HG02884 (cell line): ENCODE measurements at regions not wholly inside any gene's neighbourhood (a gene's known extent, or its start where the extent isn't known, plus 50 kb on each side); places are given as distances from the start of the nearest gene placed in this dataset.

Experiments used
- ATAC-seq: cut with Tn5 transposase; IDR thresholded peaks from one replicate; pipeline ENCODE4 v1.9.1; 2021; ENCODE audit warnings: mild to moderate bottlenecking, moderate library complexity; ENCODE audit not compliant: unreplicated experiment

DNA sequence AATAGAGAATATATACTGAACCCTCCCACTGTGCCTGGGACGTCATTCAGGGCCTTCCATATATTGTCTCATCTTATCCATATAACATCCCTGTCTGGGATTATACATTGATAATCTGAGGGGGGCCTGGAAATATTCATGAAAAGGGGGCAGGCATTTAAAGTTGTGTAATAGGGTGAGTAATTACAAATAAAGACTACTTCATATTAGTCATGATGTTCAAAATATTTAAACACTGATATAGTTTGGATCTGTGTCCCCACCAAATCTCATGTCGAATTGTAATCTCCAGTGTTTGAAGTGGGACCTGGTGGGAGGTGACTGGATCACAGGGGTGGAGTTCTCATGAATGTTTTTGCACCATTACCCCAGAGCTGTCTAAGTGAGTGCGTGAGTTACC, 97.8 kb downstream of the AQP9 start:
- ATAC-seq: no peak

DNA sequence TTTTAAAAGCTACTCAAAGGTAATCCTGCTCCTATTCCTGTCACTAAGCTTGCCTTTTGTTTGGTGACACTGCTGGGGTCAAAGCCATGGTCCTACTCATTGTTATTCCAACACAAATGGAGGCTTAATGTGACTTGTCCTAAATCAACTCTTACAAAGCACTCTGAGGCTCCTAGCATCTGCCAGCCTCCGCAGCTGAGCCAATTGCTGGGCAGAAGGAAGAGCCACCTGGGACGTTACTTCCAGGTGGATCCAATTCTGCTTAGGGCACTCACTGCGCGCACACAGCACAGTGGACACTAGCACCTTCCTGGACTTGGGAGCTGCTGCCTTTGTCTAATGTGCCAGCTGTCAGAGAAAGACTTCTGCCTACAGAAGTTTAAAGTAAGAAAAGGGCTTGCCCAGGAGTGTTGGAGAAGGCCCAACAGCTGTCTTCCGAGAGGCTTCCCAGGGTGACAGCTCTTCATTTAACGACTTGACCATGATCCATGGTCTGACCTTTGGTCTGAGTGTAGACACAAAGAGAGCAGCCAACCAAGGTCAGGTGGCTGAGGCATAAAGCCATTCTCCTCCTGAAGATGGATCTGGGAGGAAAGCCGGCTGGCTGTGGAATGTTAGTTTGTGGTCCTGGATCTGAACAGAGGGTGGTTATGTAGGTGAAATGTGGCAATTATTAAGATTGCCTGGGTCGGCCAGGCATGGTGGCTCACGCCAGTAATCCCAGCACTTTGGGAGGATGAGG, 102.2 kb downstream of the AQP9 start:
- ATAC-seq: no peak

DNA sequence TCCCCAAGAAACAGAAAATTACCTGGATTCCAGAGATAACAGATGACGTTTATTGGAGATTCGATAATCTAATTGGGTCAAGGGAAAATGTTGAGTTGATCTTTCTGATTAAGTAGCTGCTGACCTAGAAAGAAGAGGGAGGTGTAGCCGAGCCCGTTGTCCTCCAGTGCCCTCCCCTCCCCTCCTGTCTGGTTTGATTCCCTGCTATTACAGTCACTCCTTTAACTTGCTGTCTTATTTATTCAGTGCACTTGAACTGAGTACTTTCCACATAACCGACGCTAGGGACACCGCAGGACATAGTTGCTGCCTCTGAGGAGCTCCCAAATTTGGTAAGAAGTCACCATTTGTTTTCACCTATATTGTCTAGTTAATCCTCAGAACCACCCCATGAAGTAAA, 103.7 kb downstream of the AQP9 start:
- no peak for ATAC-seq

DNA sequence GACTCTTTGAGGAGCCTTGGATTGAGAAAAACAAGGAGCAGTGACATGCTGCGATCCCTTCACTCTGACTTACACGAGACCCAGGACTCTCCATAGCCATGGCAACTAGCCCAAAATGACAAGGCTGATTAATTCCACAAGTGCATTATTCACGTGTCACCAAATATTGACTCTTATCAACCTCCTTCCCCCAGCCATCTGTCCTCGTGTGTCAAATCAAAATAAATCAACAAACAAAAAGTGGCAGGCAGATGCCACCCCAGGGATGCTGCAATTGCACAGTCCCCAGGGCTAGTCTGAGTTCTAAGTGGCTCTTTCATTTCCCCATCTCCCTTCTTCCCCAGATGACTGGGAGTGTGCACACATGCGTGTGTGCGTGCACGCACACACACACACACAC, 104.9 kb downstream of the AQP9 start:
- no peak for ATAC-seq

DNA sequence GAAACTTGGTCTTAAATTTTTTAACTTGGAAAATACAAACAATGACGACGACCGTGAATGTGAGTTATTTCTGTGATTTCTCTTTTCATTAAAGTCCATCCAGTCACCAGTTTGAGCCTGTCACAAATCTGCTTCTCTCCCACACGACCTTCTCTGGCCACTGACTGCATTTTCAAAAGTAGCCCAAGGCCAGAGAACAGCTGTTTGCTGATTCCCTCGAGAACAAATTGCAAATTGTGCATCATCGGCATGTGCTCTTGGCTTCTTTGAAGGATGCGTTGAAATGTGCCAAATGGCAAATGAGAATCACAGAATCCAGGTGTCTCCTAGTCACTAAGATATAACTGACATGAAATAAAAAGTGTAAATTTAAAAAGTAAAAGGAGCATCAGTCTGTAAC, 106.4 kb downstream of the AQP9 start:
- no peak for ATAC-seq

DNA sequence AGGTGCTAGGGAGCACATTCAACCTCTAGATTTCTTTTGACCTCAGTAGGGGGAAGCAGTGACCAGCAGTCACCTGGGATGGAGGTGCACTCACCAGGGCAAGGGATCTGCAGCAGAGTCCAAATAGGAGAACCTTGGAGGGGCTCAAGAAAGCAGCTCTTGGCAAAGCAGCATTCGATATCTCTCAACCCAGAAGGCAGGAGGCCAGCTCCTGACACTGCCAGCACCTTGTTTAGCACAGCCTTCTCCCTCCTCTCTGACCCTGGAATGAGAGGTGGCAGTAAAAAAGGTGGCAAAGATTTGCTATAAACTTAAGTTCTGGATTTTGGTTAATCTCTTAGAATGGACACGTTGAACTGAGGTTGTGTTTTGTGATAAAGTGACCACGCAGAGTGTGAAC, 107.9 kb downstream of the AQP9 start:
- ATAC-seq: no peak

DNA sequence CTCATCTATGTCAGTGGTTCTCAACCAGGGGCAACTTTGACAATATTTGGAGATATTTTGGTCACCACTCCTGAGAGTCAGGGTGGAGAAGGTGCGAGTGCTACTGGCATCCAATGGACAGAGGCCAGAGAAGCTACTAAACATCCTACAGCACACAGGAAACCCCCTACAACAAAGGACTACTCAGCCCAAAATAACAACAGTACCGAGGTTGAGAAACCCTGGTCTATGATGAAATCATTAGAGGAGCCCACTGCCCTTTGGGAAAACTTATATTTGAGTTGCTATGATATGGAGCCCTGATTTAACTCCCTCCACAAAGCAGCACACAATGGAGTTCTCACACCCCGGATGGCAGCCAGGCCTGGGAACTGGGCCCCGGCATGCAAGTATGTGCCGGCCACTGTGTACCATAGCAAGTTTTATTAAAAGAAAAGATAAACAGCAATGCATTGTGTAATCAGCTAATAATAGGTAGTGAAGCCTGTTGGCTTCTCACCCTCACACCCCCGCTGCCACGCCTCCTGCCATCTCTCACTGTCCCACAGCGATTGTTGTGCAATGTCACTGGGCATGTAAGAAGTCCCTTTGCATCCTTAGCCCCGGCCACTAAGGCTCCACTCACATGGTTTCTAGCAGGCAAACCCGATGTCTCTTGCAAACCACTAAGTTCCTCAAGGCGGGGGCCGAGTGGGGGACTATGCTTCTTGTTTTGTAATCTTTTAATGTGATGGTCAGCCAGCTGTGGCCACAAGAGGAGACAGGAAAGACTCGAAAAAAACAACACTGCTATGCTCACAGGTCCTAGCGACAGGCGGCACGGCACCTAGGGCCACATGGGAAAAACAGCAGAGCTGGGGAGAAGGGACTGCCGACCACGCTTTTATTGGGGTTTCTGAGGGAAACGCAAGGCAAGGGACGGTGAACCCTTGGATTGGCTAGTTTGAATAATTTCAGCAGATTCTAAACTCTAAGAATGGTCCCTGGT, 110.0 kb downstream of the AQP9 start:
- no peak for ATAC-seq

DNA sequence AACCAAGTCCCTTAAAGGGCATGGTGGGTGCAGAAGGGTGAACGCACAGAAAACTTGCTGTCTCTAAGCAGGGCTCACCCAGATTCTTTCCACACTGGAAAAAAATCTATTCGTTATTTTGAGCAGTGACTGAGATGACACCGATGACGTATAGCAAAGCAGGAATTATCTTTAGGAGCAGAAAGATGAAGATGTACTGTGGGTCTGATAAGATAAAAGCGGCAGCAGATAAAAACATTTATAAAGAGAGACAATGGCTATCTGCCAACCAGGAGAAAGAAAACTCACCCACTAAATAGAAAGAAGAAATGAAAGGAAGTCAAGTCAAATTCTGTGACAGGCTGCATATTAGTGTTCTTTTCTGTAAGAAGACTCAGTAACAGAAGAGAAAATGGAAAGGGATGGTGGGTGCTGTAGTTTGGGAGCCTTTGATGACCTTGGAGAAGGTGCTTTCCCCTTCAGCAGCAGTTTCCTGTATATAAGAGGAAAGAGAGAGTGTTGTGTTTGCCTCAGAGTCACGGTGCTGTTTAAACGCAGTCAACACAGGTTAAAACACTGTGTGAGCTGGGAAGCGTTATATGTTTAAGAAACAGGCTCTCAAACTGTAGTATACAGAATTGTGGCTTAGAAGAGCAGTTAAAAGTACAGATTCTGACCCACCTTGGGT, 111.6 kb downstream of the AQP9 start:
- ATAC-seq: no peak

DNA sequence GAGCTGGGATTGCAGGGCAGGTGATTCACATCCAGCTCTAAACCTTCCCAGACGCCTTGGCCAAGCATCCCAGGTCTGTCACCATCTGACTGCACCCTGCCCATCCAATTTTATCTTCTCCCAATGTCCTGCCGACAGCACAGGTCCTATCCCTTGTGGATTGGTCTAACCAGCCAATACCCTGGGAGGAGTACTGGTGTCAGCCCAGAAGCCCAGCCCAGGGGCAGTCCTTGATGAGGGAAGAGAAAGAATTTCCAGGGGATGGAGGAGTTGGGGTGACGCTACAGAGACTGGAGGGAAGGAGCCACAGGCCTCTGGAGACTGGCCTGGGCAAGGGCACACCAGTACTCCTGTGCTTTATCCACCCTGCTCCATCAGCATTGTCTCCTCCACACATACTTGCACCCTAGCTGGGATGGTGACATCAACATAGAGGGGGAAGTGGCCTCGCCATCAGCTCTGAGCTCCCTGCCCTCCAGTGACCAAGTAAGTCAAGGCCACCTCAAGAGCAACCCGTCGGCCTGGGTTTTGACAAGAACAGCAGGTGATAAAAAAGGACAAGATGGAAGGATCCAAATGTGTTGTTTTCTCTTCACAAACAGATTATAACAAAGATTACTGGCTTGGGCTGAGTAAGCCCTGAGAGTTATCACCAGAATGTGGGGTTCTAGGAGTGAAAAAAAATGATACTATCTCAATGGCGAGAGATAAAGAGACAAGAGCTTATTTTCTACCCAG, 114.6 kb downstream of the AQP9 start:
- no peak for ATAC-seq

DNA sequence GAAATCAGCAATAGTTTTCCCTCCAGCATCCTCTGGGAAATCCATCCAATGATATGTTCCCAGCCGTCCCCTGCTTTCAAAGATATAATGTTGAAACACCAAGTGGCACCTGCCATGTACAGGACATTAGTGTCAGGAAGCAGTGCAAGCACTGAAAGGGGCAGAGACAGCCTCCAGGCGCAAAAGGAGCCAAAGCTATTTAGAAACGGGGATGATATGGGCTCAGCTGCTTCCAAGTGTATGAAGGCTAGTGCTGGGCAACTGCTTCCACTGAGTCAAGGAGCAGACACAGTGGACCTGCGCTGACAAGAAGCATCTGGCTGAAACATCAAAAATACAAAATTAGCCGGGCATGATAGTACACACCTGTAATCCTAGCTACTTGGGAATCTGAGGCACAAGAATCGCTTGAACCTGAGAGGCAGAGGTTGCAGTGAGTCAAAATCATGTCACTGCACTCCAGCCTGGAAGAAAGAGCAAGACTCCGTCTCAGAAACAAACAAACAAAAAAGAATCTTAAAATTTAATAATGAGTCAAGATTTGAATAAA, 119.7 kb downstream of the AQP9 start:
- ATAC-seq: no peak

DNA sequence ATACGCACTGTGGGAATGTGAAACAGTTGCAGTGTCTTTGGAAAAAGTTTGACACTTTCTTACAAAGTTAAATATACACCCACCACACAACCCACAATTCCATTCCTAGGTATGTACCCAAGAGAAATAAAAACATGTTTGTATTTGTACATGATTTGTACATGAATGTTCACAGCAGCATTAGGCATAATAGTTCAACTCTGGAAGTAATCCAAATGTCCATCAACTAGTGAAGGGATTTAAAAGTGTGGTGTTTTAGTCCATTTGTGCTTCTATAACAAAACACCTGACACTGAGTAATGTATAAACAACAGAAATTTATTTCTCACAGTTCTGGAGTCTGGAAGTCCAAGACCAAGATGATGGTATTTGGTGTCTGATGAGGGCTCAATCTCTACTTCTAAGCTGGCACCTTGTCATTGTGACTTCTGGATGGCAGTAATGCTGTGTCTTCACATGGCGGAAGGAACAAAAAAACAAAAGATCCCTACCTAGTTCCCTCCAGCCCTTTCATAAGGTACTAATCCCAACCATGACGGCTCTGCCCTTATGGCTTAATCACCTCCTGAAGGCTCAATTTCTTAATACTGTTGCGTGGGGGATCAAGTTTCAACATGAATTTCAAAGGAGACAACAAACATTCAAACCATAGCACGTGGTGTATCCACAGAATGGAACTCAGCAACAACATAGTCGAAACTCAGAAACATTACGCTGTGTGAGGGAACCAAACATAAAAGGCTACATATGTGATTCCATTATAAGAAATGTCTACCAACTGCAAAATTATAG, 120.5 kb downstream of the AQP9 start:
- no peak for ATAC-seq

DNA sequence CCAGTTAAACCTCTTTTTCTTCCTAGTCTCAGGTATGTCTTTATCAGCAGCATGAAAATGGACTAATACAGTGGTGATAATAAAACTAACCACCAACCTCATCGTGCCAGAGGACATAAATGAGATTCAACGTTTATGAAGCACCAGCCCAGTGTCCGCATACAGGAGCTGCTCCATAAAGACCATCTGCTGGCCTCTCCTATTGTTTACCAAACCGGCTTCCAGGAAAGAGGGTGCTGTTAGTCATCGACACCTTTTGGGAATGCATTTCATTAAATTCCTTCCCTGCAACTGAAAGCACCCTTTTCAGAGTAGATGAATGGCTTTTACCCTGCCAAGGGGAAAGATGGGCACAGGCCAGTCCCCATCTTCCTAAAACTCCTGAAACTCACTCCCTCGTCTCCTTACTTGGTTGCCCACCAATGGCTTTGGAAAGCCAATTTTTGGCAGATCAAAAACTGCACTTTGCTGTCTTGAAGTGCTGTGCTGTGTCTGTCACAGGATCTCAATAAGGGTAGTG, 122.1 kb downstream of the AQP9 start:
- ATAC-seq: no peak

DNA sequence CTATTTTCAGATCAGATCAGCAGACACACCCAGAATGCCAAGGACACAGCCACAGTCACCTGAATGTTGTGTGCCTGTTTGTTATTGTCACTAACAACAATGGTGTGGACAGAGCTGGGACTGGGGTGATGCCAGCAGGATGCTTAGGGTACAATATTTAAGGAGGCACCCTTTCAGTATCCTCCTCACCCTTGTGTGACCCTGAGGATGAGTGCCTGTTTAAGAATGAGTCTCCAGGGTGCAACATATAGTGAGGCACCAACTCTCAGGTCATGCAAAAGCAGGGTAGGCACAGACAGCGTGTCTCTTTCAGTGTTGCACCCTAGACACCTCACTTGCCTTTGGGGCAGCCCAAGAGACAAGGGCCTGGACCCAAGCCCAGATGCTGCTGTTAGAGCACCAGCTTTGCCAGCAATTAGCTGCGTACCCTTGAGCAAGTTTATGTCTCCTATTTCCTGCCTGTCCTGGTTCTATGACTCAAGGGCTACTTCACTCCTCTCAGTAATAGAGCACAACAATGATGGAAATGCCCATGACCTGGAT, 122.6 kb downstream of the AQP9 start:
- ATAC-seq: no peak

DNA sequence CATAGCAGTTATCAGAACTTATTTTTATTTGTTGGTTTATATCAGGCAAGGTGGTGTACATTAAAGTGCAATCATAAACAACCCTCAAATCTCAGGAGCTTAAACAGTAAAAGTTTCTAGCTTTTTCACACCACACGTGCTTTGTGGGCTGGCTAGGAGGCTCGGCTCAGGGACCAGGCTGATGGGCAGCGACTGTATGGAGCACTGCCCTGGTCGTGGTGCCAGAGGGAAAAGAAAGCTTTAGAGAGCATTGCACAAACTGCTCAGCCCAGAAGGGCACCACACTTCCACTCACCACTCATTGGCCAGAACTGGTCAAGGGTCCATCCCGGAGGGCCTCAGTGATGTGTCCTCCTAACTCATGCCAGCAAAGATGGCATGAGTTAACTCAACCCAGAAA, 123.2 kb downstream of the AQP9 start:
- no peak for ATAC-seq

DNA sequence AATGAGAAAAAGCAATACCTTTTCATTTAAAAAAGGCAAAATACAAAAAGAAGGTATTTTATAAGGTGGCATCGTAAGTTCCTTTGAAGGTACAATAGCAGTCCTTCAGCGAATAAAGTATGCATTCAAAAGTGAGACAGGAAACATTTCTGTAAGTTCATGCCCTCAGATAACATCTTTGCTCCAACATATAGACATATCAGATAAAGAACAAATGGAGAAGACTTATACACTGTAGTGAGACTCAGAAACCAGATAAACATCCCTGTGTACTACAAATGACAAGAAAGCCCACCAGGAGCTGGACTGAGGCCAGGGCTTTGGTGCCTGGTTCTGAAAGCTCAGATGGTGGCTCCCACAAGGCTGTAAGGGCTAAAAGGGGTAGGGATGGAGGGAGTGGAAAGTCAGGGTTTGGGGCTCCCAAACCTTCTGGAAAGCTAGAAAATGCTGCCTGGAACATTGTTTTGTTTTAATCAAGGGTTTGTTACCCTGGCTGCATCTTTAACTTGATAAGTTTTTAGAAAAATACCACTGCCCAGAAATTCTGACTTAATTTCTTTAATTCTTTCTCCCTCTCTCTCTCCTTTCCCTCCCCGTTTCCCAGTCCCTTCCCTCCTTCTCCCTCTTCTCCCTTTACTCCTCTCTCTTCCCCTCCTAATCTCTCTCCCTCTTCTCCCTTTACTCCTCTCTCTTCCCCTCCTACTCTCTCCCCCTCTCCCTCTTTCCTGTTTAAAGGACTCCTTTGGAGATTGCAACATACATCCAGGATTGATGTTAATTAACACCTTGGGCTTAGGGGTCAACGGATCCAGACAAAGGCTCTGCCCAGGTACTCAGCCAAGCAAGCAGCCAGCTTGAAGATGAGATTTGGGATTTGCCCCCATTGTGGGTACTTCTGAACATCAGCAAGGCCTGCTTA, 126.1 kb downstream of the AQP9 start:
- ATAC-seq: no peak

DNA sequence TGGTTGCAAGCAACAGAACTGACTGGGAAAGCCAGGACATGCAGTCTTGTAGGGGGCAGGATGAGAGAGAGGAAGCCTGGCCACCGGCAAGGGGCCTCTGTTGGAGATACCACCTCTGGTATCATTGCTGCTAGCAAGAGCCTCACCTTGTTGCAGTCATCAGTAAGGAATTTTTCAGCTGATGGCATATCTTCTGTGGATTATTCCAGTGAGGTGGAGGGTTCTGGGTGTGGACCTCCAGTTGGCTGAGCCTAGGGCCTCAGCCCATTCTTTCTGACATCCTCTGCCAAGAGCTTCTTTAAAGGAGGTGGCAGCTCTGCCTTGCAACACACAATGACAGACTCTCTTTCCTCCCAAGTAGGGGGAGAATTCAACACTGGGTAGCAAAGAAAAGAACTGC, 128.9 kb downstream of the AQP9 start:
- ATAC-seq: no peak

DNA sequence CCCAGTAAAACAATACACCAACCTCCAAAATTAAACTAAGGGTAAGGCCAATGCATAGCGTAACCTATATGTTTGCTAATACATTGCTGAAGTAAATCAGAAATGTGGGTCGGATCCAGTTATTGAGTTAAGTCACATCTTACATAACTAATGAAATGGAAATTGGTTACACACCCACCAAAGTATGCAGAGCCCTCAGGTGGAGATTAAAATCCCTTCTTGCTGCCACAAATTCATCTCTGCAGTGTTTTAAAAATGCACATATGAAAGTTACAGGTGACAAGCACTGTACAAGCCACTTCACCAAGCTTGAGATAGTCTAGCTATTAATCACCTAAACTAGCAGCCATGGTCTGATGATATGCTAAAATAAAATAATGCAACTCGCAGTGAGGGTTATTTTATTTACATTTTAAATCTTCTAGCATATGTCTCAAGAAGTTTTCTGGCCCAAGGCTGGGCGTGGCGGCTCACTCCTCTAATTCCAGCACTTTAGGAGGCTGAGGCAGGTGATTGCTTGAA, 130.6 kb downstream of the AQP9 start:
- ATAC-seq: no peak
